ENCODE measurements at regions not wholly inside any gene's neighbourhood (a gene's known extent, or its start where the extent isn't known, plus 50 kb on each side); places are given as distances from the start of the nearest gene placed in this dataset.

DNA sequence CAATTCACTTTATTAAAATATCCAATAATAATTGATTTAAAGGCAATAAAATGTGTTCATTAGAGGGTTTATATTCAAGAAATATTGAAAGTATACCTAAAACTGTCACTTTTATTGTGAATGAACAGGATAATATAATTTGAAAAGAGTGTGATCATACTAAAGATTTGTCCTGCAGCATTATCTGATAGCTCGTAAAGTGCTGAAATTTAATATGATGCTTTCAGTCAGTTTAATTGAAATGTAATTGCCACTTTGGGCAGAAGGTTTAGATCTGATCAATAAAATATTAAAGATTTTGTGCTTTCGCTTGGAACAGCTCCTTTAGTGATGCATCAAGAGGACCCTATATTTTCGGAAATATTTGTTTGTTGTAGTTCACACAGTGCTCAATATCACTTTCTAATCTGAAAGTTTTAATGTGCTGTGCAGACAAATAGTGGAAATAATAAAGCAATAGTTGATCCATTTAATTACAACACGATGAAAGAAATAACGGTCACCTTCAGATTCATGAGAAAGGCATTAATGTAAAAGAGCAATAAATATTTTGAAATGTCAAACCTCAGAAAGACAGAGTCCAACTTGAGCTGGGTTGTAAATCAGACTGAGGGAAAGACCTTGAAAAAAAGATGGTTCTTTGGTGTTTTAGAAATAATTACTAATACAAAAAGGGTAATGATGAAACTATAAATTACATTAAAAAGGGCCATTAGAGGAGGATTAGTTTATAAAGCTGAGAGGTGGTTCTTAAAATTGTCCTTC lies 129.7 kb upstream of the MEIS2 start:
- CTCF ChIA-PET = no interaction called here
- TF ChIP-seq, protein P1, sequence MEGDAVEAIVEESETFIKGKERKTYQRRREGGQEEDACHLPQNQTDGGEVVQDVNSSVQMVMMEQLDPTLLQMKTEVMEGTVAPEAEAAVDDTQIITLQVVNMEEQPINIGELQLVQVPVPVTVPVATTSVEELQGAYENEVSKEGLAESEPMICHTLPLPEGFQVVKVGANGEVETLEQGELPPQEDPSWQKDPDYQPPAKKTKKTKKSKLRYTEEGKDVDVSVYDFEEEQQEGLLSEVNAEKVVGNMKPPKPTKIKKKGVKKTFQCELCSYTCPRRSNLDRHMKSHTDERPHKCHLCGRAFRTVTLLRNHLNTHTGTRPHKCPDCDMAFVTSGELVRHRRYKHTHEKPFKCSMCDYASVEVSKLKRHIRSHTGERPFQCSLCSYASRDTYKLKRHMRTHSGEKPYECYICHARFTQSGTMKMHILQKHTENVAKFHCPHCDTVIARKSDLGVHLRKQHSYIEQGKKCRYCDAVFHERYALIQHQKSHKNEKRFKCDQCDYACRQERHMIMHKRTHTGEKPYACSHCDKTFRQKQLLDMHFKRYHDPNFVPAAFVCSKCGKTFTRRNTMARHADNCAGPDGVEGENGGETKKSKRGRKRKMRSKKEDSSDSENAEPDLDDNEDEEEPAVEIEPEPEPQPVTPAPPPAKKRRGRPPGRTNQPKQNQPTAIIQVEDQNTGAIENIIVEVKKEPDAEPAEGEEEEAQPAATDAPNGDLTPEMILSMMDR (IDR thresholded peaks at IDR 0.05; ENCODE audit: insufficient read depth, low read depth, low read length) = no peak
- Histone ChIP-seq H3K4me3 (ENCODE audit: low read depth, low read length) (no peak overlapping the region), H3K36me3 (ENCODE audit: control insufficient read depth, insufficient read depth, low read length) (no peaks in the 10 kb centered on the region), H3K27me3 (ENCODE audit: control insufficient read depth, insufficient read depth, low read length) (no peaks in the 10 kb centered on the region; the same call in 1 of the 2 replicates)
- POLR2A ChIA-PET = no interaction called here
- no peak for DNase-seq (ENCODE audit: low read depth)

DNA sequence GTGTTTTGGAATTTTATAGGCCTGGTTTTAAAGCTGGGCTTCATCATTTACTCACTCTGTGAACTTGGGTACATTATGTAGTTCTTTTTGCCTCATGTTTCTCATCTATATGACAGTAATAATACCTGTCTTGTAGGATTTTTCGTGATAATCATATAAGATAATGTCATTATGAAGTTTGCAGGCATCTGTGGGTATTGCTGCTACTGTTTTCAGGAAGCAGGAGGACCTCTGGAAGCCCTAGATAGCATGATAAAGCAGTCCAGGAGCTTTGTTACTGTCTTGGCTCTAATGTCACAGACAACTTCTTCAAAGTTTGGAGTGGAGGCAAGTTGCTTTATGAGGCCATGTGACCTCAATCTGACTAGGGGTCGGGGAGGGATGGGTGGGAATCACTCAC lies 145.0 kb upstream of the MEIS2 start:
- Histone ChIP-seq H3K4me3 (ENCODE audit: low read depth, low read length) (no peak overlapping the region), H3K36me3 (ENCODE audit: control insufficient read depth, insufficient read depth, low read length) (no peaks in the 10 kb centered on the region), H3K27me3 (ENCODE audit: control insufficient read depth, insufficient read depth, low read length) (no peaks in the 10 kb centered on the region)
- DNase-seq (ENCODE audit: low read depth) = no peak
- POLR2A ChIA-PET = no interaction called here
- CTCF ChIA-PET = no interaction called here
- TF ChIP-seq, protein P1 (IDR thresholded peaks at IDR 0.05; ENCODE audit: insufficient read depth, low read depth, low read length) = no peak

DNA sequence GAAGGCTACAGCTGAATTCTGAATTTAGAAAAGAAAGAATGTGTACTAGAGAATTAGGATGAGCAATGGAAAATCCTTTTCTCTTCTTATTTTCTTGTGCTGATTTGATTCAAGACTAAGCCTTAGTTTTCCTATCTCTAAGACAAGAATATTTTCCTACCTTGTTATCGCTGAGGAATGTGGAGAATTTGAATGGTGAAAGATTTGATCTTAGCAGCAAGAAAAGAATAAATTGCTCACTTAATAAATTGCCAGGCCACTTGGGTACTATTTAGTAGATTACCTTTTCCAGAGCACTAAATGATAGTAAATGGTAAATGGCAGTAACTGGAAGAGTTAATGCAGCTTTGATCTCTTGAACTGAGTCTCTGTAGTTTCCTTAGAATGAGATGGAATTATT lies 145.7 kb upstream of the MEIS2 start:
- Histone ChIP-seq H3K27me3 (ENCODE audit: control insufficient read depth, insufficient read depth, low read length) (no peaks in the 10 kb centered on the region), H3K36me3 (ENCODE audit: control insufficient read depth, insufficient read depth, low read length) (no peaks in the 10 kb centered on the region), H3K4me3 (ENCODE audit: low read depth, low read length) (no peak overlapping the region)
- no peak for DNase-seq (ENCODE audit: low read depth)
- POLR2A ChIA-PET = no interaction called here
- TF ChIP-seq, protein P1 (IDR thresholded peaks at IDR 0.05; ENCODE audit: insufficient read depth, low read depth, low read length) = no peak
- CTCF ChIA-PET = no interaction called here

DNA sequence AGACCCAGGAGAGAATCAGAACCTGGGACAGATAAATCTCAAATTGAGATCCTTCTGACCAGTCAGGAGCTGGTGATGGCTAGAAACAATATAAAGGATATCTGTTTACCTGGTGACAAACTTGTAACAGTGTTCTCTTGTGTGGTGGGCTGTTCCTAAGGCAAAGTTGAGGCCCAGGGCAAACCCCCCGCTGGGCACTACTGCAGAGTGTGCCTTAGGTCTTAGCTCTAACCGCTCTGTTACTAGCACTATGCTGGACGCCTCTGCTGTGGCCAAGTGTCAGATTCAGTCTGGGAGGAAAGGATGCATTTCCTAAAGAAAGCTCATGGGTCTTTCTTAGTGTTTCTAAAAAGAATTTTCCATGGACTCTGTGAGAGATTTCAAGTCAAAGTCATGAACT lies 146.5 kb upstream of the MEIS2 start:
- POLR2A ChIA-PET = no interaction called here
- Histone ChIP-seq H3K27me3 (ENCODE audit: control insufficient read depth, insufficient read depth, low read length) (no peaks in the 10 kb centered on the region), H3K4me3 (ENCODE audit: low read depth, low read length) (no peak overlapping the region), H3K36me3 (ENCODE audit: control insufficient read depth, insufficient read depth, low read length) (no peaks in the 10 kb centered on the region)
- TF ChIP-seq, protein P1 (IDR thresholded peaks at IDR 0.05; ENCODE audit: insufficient read depth, low read depth, low read length) = no peak
- CTCF ChIA-PET = no interaction called here
- DNase-seq (ENCODE audit: low read depth) = no peak

DNA sequence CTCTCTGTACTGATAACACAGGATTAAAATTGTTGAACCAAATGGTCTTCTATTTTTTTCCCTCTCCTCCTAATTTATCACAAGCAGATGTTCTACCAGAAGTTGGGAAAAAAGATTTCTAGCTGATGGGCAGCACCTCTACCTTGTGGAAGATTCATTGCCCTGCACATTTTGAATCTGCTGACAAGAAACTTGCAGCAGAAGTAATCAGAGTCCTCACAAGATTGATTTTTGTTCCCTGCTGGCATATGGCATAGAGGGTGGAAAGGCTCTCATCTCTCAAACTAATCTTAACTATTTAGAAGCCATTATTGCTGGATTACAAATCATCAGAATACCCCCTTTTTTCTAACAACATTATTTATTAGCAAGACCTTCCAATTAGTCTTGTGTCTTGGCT lies 148.9 kb upstream of the MEIS2 start:
- CTCF ChIA-PET = no interaction called here
- H3K4me3 ChIP-seq (ENCODE audit: low read depth, low read length) = no peak overlapping the region
- POLR2A ChIA-PET = no interaction called here
- DNase-seq (ENCODE audit: low read depth) = no peak
- H3K36me3 ChIP-seq (ENCODE audit: control insufficient read depth, insufficient read depth, low read length) = no peaks in the 10 kb centered on the region
- no peaks in the 10 kb centered on the region for H3K27me3 ChIP-seq (ENCODE audit: control insufficient read depth, insufficient read depth, low read length)
- TF ChIP-seq, protein P1 (IDR thresholded peaks at IDR 0.05; ENCODE audit: insufficient read depth, low read depth, low read length) = no peak

Data from BJ (cell line).